Panc1 (cell line): ENCODE measurements at regions not wholly inside any gene's neighbourhood (a gene's known extent, or its start where the extent isn't known, plus 50 kb on each side); places are given as distances from the start of the nearest gene placed in this dataset.

ENCODE experiments used
- TF ChIP-seq, protein P1 (sequence below), 2 experiments: IDR thresholded peaks; 2 replicates each; pipeline ENCODE4 v1.6.1; 2011 to 2012; ENCODE audit warnings: low read depth in 2 of 2, control low read depth in 1 of 2, low read length in 1 of 2, mild to moderate bottlenecking in 1 of 2, moderate library complexity in 1 of 2; ENCODE audit not compliant: insufficient read depth in 1 of 2
- TF ChIP-seq, protein P2 (sequence below): fragments of 450-650 bp; IDR thresholded peaks from 2 replicates; pipeline ENCODE4 v1.5.1; 2017; ENCODE audit warnings: mild to moderate bottlenecking

DNA sequence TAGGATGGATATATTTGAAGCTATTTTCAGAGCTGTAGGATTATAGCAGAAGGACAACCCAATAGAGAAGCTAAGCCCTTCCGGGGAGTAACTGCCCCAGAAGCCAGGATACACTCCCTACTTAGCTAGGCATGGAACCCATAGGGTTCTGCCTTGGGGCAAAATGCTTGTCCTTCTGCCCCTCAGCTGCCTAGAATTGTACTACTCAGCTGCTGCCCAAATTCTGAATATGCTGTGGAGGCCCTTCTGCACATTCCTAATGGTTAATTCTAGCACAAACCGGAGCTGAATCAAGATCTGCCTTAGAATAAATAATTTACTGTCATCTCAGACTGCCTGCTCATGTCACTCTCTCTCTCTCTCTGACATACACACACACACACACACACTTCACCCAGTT, 297.7 kb upstream of the VCX3A start:
- TF ChIP-seq, protein P1, sequence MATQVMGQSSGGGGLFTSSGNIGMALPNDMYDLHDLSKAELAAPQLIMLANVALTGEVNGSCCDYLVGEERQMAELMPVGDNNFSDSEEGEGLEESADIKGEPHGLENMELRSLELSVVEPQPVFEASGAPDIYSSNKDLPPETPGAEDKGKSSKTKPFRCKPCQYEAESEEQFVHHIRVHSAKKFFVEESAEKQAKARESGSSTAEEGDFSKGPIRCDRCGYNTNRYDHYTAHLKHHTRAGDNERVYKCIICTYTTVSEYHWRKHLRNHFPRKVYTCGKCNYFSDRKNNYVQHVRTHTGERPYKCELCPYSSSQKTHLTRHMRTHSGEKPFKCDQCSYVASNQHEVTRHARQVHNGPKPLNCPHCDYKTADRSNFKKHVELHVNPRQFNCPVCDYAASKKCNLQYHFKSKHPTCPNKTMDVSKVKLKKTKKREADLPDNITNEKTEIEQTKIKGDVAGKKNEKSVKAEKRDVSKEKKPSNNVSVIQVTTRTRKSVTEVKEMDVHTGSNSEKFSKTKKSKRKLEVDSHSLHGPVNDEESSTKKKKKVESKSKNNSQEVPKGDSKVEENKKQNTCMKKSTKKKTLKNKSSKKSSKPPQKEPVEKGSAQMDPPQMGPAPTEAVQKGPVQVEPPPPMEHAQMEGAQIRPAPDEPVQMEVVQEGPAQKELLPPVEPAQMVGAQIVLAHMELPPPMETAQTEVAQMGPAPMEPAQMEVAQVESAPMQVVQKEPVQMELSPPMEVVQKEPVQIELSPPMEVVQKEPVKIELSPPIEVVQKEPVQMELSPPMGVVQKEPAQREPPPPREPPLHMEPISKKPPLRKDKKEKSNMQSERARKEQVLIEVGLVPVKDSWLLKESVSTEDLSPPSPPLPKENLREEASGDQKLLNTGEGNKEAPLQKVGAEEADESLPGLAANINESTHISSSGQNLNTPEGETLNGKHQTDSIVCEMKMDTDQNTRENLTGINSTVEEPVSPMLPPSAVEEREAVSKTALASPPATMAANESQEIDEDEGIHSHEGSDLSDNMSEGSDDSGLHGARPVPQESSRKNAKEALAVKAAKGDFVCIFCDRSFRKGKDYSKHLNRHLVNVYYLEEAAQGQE (IDR thresholded peaks at IDR 0.05; ENCODE audit: insufficient read depth in 1 of 2, low read depth in 2 of 2, low read length in 1 of 2): no peak
- TF ChIP-seq, protein P2, sequence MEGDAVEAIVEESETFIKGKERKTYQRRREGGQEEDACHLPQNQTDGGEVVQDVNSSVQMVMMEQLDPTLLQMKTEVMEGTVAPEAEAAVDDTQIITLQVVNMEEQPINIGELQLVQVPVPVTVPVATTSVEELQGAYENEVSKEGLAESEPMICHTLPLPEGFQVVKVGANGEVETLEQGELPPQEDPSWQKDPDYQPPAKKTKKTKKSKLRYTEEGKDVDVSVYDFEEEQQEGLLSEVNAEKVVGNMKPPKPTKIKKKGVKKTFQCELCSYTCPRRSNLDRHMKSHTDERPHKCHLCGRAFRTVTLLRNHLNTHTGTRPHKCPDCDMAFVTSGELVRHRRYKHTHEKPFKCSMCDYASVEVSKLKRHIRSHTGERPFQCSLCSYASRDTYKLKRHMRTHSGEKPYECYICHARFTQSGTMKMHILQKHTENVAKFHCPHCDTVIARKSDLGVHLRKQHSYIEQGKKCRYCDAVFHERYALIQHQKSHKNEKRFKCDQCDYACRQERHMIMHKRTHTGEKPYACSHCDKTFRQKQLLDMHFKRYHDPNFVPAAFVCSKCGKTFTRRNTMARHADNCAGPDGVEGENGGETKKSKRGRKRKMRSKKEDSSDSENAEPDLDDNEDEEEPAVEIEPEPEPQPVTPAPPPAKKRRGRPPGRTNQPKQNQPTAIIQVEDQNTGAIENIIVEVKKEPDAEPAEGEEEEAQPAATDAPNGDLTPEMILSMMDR: no peak
